Heart right ventricle (tissue), 16 donors: ENCODE measurements at regions not wholly inside any gene's neighbourhood (a gene's known extent, or its start where the extent isn't known, plus 50 kb on each side); places are given as distances from the start of the nearest gene placed in this dataset.

Source experiments
- ATAC-seq, 8 donors: fragments of 200-7000 bp; cut with Tn5 transposase; one replicate each; pipeline ENCODE4 v1.9.1; 2020; ENCODE audit warnings: mild to moderate bottlenecking in 8 of 8, moderate library complexity in 8 of 8, moderate number of reproducible peaks in 1 of 8
- DNase-seq, 2 donors: peaks; one replicate each; pipeline ENCODE4 v3.0.0-alpha.2; 2020
- H3K27ac ChIP-seq, 10 donors: fragments of 200-600 bp; sonication (generic) in 2 of 10; one replicate each; pipeline versions ENCODE4 v1.5.0 to v1.8.0; 2020 to 2022; ENCODE audit warnings: mild to moderate bottlenecking in 3 of 10
- H3K27me3 ChIP-seq, 7 donors: fragments of 200-600 bp; one replicate each; pipeline ENCODE4 v1.8.0; 2021 to 2022; ENCODE audit warnings: mild to moderate bottlenecking in 2 of 7
- H3K36me3 ChIP-seq, 9 donors: fragments of 200-600 bp; sonication (generic) in 1 of 9; one replicate each; pipeline versions ENCODE4 v1.5.0 to v1.8.0; 2020 to 2022; ENCODE audit warnings: mild to moderate bottlenecking in 2 of 9
- H3K4me1 ChIP-seq, 9 donors: fragments of 200-600 bp; sonication (generic) in 1 of 9; one replicate each; pipeline versions ENCODE4 v1.5.0 to v1.8.0; 2020 to 2022; ENCODE audit warnings: mild to moderate bottlenecking in 4 of 9
- H3K4me3 ChIP-seq, 10 donors: fragments of 200-600 bp; sonication (generic) in 2 of 10; one replicate each; pipeline versions ENCODE4 v1.5.0 to v1.8.0; 2020 to 2022; ENCODE audit warnings: mild to moderate bottlenecking in 7 of 10, moderate library complexity in 2 of 10
- H3K9me3 ChIP-seq, 11 donors: fragments of 200-600 bp in 10 of 11; sonication (generic) in 2 of 11; one replicate each; pipeline versions ENCODE4 v1.5.0 to v1.8.0; 2013 to 2022; ENCODE audit warnings: mild to moderate bottlenecking in 2 of 11, control low read depth in 1 of 11, moderate library complexity in 1 of 11
- CTCF ChIP-seq, 9 donors: fragments of 200-600 bp; sonication (generic) in 2 of 9; IDR thresholded peaks; one replicate each; pipeline versions ENCODE4 v1.5.0 to v1.8.0; 2021 to 2022; ENCODE audit warnings: antibody characterized with exemption in 9 of 9, mild to moderate bottlenecking in 5 of 9, moderate library complexity in 1 of 9
- WGBS, 2 donors: extraction: QIAGEN DNeasy Blood & Tissue Kit; methylation state at CpG; one replicate each; pipeline ENCODE4 v1.1.7; 2013; ENCODE audit warnings: inconsistent platforms in 1 of 2; 5-methylcytosine and 5-hydroxymethylcytosine counted together
- intact Hi-C, 10 donors: fragments of 100-400 bp; cut with DNase I; formaldehyde crosslinking; loops; one replicate each; pipeline versions ENCODE4 v1.11.1 to v1.14.2; 2022
- donor health status: Arrhythmogenic right ventricular cardiomyopathy.
- donor health status: ischemic (EF 13 %, LVEDD 7.1; RV severe dilation, severe dysfunction).
- donor health status: healthy with polysubstance abuse.
- donor health status: DM: no; HTN: yes; CAD: no.
- donor health status: DM: no; HTN: no; CAD: no.
- donor health status: ischemic (EF 25% LVEDD 6.9; RV normal size, moderate dysfunction).
- donor health status: ischemic (EF 25% LVEDD 5.7; RV mildly dilated, moderate dysfunction).
- donor health status: healthy.
- donor health status: DM: yes; HTN: yes; CAD: no.
- donor health status: Ischemic cardiomyopathy.
- donor health status: ischemic (EF 35%, LVEDD 5.7; RV mildly dilated, moderate dysfunction).
- donor health status: nonischemic (EF 11% LVEDD 7.7; RV severe dilation, severe dysfunction).
- donor health status: DM: yes; HTN: yes; CAD: no.
- donor health status: PGD.
- donor health status: ischemic (EF 29% LVEDD 5.4; RV normal size, mild dysfunction).
- donor health status: nonischemic (EF 23%, LVEDD 6.1; RV moderate dilation, normal function).

- H3K27me3 ChIP-seq, result no peaks in the 10 kb centered on the region
- H3K4me3 ChIP-seq, result no peak overlapping the region
- WGBS, 2 donors, result 59% methylated on average over 6 of the region's 6 CpGs
- H3K4me1 ChIP-seq, result no peaks in the 10 kb centered on the region
- ATAC-seq (peak in 1 of 8 donors; percentile 54), DNase-seq (no peak)
- intact Hi-C loops, result no loop called here
- no peaks in the 10 kb centered on the region for H3K9me3 ChIP-seq
- no peak overlapping the region for H3K27ac ChIP-seq
- TF ChIP-seq CTCF (IDR thresholded peaks at IDR 0.05), result no peak
- no peaks in the 10 kb centered on the region for H3K36me3 ChIP-seq
These were observed 1064.3 kb downstream of the DIAPH3 start for GRCh38 chr13:59099182-59099974.

- TF ChIP-seq CTCF (IDR thresholded peaks at IDR 0.05), result no peak
- no peaks in the 10 kb centered on the region for H3K9me3 ChIP-seq
- 70 to 80% methylated on average over 4 of the region's 4 CpGs for WGBS, 2 donors
- no peak overlapping the region for H3K27ac ChIP-seq
- H3K36me3 ChIP-seq, result no peaks in the 10 kb centered on the region
- intact Hi-C loops, result no loop called here
- H3K27me3 ChIP-seq, result no peaks in the 10 kb centered on the region
- H3K4me3 ChIP-seq, result no peak overlapping the region
- ATAC-seq (no peak), DNase-seq (no peak)
- H3K4me1 ChIP-seq, result no peaks in the 10 kb centered on the region
These were observed 1060.5 kb downstream of the DIAPH3 start for GRCh38 chr13:59103004-59103768.

- no peak for ATAC-seq
These were observed 1052.0 kb downstream of the DIAPH3 start for GRCh38 chr13:59111751-59112171.

More at GRCh38 chr13:59111751-59112171, 1052.0 kb downstream of the DIAPH3 start:
- WGBS, 2 donors, result 18 to 27% methylated on average over 3 of the region's 3 CpGs
- Histone ChIP-seq H3K36me3 (no peaks in the 10 kb centered on the region), H3K27ac (peak overlapping the region in 1 of 10 donors; percentile 28), H3K9me3 (no peaks in the 10 kb centered on the region), H3K4me1 (no peaks in the 10 kb centered on the region), H3K27me3 (no peaks in the 10 kb centered on the region), H3K4me3 (no peak overlapping the region)
- TF ChIP-seq CTCF (IDR thresholded peaks at IDR 0.05), result no peak
- DNase-seq, result no peak
- intact Hi-C loops, result no loop called here
